ENCODE measurements at regions not wholly inside any gene's neighbourhood (a gene's known extent, or its start where the extent isn't known, plus 50 kb on each side); places are given as distances from the start of the nearest gene placed in this dataset.

DNA sequence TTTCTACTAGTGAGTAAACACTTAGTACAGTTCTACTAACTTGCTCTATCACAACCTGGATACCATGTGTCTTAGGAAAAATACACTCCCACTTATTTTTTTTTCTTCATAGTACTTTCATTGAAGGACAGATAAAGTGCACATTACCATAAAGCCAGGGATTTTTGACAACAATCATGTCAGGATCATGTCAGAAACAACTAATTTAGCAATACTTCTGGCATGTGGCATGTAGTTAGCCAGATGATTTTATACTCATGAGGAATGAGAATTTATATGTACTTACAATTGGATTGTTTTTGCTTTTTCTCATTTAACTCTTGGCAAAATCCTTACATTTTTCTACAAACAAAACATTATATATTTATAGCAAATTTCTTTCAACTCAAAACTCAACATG lies 630.7 kb upstream of the GRM3 start:
- TF ChIP-seq CTCF (IDR thresholded peaks at IDR 0.05 in 8 of 11, conservative IDR thresholded peaks at IDR 0.05 in 3 of 11) (no peak), POLR2A (IDR thresholded peaks at IDR 0.05) (no peak)

Data from spleen (tissue), 7 donors.